HCT116 (cell line): ENCODE measurements at regions not wholly inside any gene's neighbourhood (a gene's known extent, or its start where the extent isn't known, plus 50 kb on each side); places are given as distances from the start of the nearest gene placed in this dataset.

Source experiments
- ATAC-seq: fragments of 200-7000 bp; cut with Tn5 transposase; 2 replicates; pipeline ENCODE4 v1.9.1; 2020; ENCODE audit warnings: mild to moderate bottlenecking, moderate library complexity
- BruUV-seq: library from RNA; stranded (reverse); fragments of 400-500 nt; replicated peaks from 2 replicates; lab custom pipeline; 2021; lab: Mats Ljungman, UMichigan
- CTCF ChIA-PET: fragments of 300-600 bp; sonication (Branson Sonifier 250); formaldehyde crosslinking; loops from one replicate; lab custom pipeline; 2021; ENCODE audit warnings: antibody characterized with exemption; lab: Charles Lee
- POLR2A ChIA-PET: fragments of 300-600, 350-600 bp; sonication (Branson Sonifier 250); formaldehyde crosslinking; loops from one replicate; lab custom pipeline; 2021; ENCODE audit warnings: antibody characterized with exemption; lab: Charles Lee
- RAD21 ChIA-PET, 2 experiments: fragments of 300-600 bp; sonication (Branson Sonifier 250); formaldehyde crosslinking; loops; one replicate each; lab custom pipeline; 2023; ENCODE audit warnings: low total read pairs in 2 of 2; ENCODE audit not compliant: uncharacterized antibody in 2 of 2, unreplicated experiment in 2 of 2, low non-redundant PET in 1 of 2; lab: Charles Lee
- DNase-seq: peaks from one replicate; pipeline ENCODE4 v3.0.0-alpha.2; 2010; ENCODE audit warnings: low read depth, low spot score
- H2AFZ ChIP-seq: fragments of 200-600 bp; shearing (Covaris generic), sonication (generic); 2 replicates; pipeline ENCODE4 v1.6.1; 2017; ENCODE audit warnings: low read depth, mixed run types, mixed read lengths, antibody characterized with exemption, low read length; ENCODE audit not compliant: poor library complexity, severe bottlenecking
- H3K27ac ChIP-seq: 2 replicates; pipeline ENCODE4 v1.5.1; 2012; ENCODE audit warnings: low read depth, low read length
- H3K27me3 ChIP-seq: fragments of 200-600 bp; sonication (generic); 2 replicates; pipeline ENCODE4 v1.6.1; 2016; ENCODE audit warnings: mixed run types, low read length, mixed read lengths; ENCODE audit not compliant: insufficient read depth
- H3K36me3 ChIP-seq, 2 experiments: fragments of 200-500 bp in 1 of 2; fragments of 200-600 bp in 1 of 2; sonication (Bioruptor generic) in 1 of 2; sonication (generic) in 1 of 2; 2 replicates each; pipeline versions ENCODE4 v1.5.1 to v1.6.1; 2014 to 2016; ENCODE audit warnings: low read length in 2 of 2, inconsistent platforms in 1 of 2, mixed read lengths in 1 of 2, mixed run types in 1 of 2; ENCODE audit not compliant: insufficient read depth in 2 of 2, control insufficient read depth in 1 of 2
- H3K4me1 ChIP-seq, 2 experiments: fragments of 200-600 bp in 1 of 2; sonication (generic) in 1 of 2; 2 replicates each; pipeline versions ENCODE4 v1.5.1 to v1.6.1; 2012 to 2017; ENCODE audit warnings: low read length in 2 of 2, inconsistent platforms in 1 of 2, mild to moderate bottlenecking in 1 of 2, mixed read lengths in 1 of 2, mixed run types in 1 of 2, moderate library complexity in 1 of 2; ENCODE audit not compliant: insufficient read depth in 2 of 2, control insufficient read depth in 1 of 2
- H3K4me2 ChIP-seq: fragments of 200-600 bp; sonication (generic); 2 replicates; pipeline ENCODE4 v1.6.1; 2017; ENCODE audit warnings: mixed run types, low read length, mixed read lengths
- H3K4me3 ChIP-seq, 2 experiments: fragments of 200-600 bp in 1 of 2; sonication (generic) in 1 of 2; replicated peaks in 1 of 2; 2 replicates each; pipeline ENCODE4 v1.5.1; 2011 to 2016; ENCODE audit warnings: low read length in 2 of 2, control low read depth in 1 of 2, low read depth in 1 of 2, mild to moderate bottlenecking in 1 of 2, mixed read lengths in 1 of 2, mixed run types in 1 of 2
- H3K79me2 ChIP-seq: fragments of 200-600 bp; sonication (generic); 2 replicates; pipeline ENCODE4 v1.6.1; 2017; ENCODE audit warnings: mild to moderate bottlenecking, mixed run types, low read length, moderate library complexity, mixed read lengths; ENCODE audit not compliant: insufficient read depth
- H3K9ac ChIP-seq: fragments of 200-600 bp; sonication (generic); 2 replicates; pipeline ENCODE4 v1.6.1; 2016; ENCODE audit warnings: low read length, mixed read lengths
- H3K9me2 ChIP-seq: fragments of 200-600 bp; sonication (generic), shearing (Covaris generic); 2 replicates; pipeline ENCODE4 v1.6.1; 2017; ENCODE audit warnings: mixed run types, mild to moderate bottlenecking, moderate library complexity; ENCODE audit not compliant: insufficient read depth
- H3K9me3 ChIP-seq, 2 experiments: fragments of 200-500 bp in 1 of 2; fragments of 200-600 bp in 1 of 2; sonication (Bioruptor generic) in 1 of 2; sonication (generic) in 1 of 2; 2 replicates each; pipeline ENCODE4 v1.6.1; 2014 to 2017; ENCODE audit warnings: low read length in 2 of 2, mixed read lengths in 2 of 2, inconsistent platforms in 1 of 2, low read depth in 1 of 2, mild to moderate bottlenecking in 1 of 2, mixed run types in 1 of 2, moderate library complexity in 1 of 2; ENCODE audit not compliant: control insufficient read depth in 1 of 2, insufficient read depth in 1 of 2
- H4K20me1 ChIP-seq: fragments of 200-600 bp; sonication (generic), shearing (Covaris generic); 2 replicates; pipeline ENCODE4 v1.6.1; 2017; ENCODE audit warnings: mixed run types, mild to moderate bottlenecking, moderate library complexity; ENCODE audit not compliant: insufficient read depth
- CBX3 ChIP-seq: IDR thresholded peaks from 2 replicates; pipeline ENCODE4 v1.6.1; 2012; ENCODE audit warnings: low read depth
- EGR1 ChIP-seq: IDR thresholded peaks from 2 replicates; pipeline ENCODE4 v1.6.1; 2012; ENCODE audit warnings: low read depth
- ELF1 ChIP-seq: IDR thresholded peaks from 2 replicates; pipeline ENCODE4 v1.6.1; 2012; ENCODE audit warnings: low read depth, borderline replicate concordance
- EZH2 ChIP-seq: fragments of 200-600 bp; sonication (generic); IDR thresholded peaks from 2 replicates; pipeline ENCODE4 v1.6.1; 2017; ENCODE audit warnings: antibody characterized with exemption, mixed run types
- JUND ChIP-seq: IDR thresholded peaks from 2 replicates; pipeline ENCODE4 v1.6.1; 2012
- POLR2AphosphoS5 ChIP-seq: IDR thresholded peaks from 2 replicates; pipeline ENCODE4 v1.6.1; 2011; ENCODE audit warnings: mild to moderate bottlenecking, low read depth, low read length, moderate library complexity
- REST ChIP-seq: IDR thresholded peaks from 2 replicates; pipeline ENCODE4 v1.6.1; 2012; ENCODE audit warnings: low read depth
- SIN3A ChIP-seq: IDR thresholded peaks from 2 replicates; pipeline ENCODE4 v1.6.1; 2012; ENCODE audit warnings: low read depth
- SRF ChIP-seq: IDR thresholded peaks from 2 replicates; pipeline ENCODE4 v1.6.1; 2012; ENCODE audit warnings: low read depth
- ZFX ChIP-seq: fragments of 450-650 bp; IDR thresholded peaks from 2 replicates; pipeline ENCODE4 v1.6.1; 2017
- ZNF274 ChIP-seq: fragments of 200-500 bp; sonication (Bioruptor generic); IDR thresholded peaks from 2 replicates; pipeline ENCODE4 v1.6.1; 2014; ENCODE audit warnings: mild to moderate bottlenecking, low read depth, low read length, inconsistent platforms
- intact Hi-C: fragments of 100-400 bp; cut with micrococcal nuclease; formaldehyde crosslinking; loops from 2 replicates; pipeline ENCODE4 v1.10.0; 2022
- TF ChIP-seq, protein P1 (sequence below): IDR thresholded peaks from 2 replicates; pipeline ENCODE4 v1.6.1; 2012

GRCh38 chr9:85199866-85200495 is 530.5 kb downstream of the NTRK2 start:
- DNase-seq (no peak), ATAC-seq (no peak)
- Histone ChIP-seq H3K9ac (no peak overlapping the region), H3K27me3 (no peaks in the 10 kb centered on the region), H3K79me2 (no peaks in the 10 kb centered on the region), H3K9me2 (no peaks in the 10 kb centered on the region), H3K36me3 (no peaks in the 10 kb centered on the region), H3K4me1 (peaks cover 0 to 4% of the 10 kb centered on the region in 2 experiments; a peak in 1 of 4 replicates), H3K4me2 (no peak overlapping the region), H3K9me3 (no peaks in the 10 kb centered on the region), H2AFZ (no peak overlapping the region), H3K27ac (no peak overlapping the region), H4K20me1 (no peaks in the 10 kb centered on the region), H3K4me3 (no peak overlapping the region)
- CTCF ChIA-PET = no interaction called here
- RAD21 ChIA-PET = no interaction called here
- no TSS peak for BruUV-seq
- TF ChIP-seq POLR2AphosphoS5 = no peak
- no peak for TF ChIP-seq ZNF274
- no peak for TF ChIP-seq ZFX
- TF ChIP-seq REST = no peak
- no peak for TF ChIP-seq CBX3
- TF ChIP-seq JUND = no peak
- TF ChIP-seq EGR1 = no peak
- TF ChIP-seq SIN3A = no peak
- no peak for TF ChIP-seq ELF1
- TF ChIP-seq EZH2 = no peak
- TF ChIP-seq SRF = no peak
- TF ChIP-seq, protein P1, sequence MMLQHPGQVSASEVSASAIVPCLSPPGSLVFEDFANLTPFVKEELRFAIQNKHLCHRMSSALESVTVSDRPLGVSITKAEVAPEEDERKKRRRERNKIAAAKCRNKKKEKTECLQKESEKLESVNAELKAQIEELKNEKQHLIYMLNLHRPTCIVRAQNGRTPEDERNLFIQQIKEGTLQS = no peak
- POLR2A ChIA-PET = no interaction called here
- intact Hi-C loops = no loop called here
